ENCODE measurements at regions not wholly inside any gene's neighbourhood (a gene's known extent, or its start where the extent isn't known, plus 50 kb on each side); places are given as distances from the start of the nearest gene placed in this dataset.

- Mint-ChIP-seq H3K4me3 (ENCODE audit: unreplicated experiment) (no peak overlapping the region), H3K36me3 (ENCODE audit: unreplicated experiment) (peaks cover 14% of the 10 kb centered on the region), H3K4me1 (ENCODE audit: low read depth, unreplicated experiment) (no peaks in the 10 kb centered on the region), H3K9me3 (ENCODE audit: unreplicated experiment) (peaks cover 2% of the 10 kb centered on the region), H3K27ac (ENCODE audit: unreplicated experiment) (no peak overlapping the region), H3K27me3 (ENCODE audit: unreplicated experiment) (no peaks in the 10 kb centered on the region)
- DNase-seq = no peak
- TF ChIP-seq CTCF (IDR thresholded peaks at IDR 0.05; ENCODE audit: partially characterized antibody, unreplicated experiment) = no peak
These were observed 492.5 kb downstream of the ETV1 start for GRCh38 chr7:13496976-13497375.

- DNase-seq = no peak
These were observed 480.9 kb downstream of the ETV1 start for GRCh38 chr7:13508586-13508985.

GRCh38 chr7:13518738-13519137 lies 470.7 kb downstream of the ETV1 start:
- H3K36me3 Mint-ChIP-seq (ENCODE audit: unreplicated experiment) = no peaks in the 10 kb centered on the region

More at GRCh38 chr7:13508586-13508985, 480.9 kb downstream of the ETV1 start:
- Mint-ChIP-seq H3K4me1 (ENCODE audit: low read depth, unreplicated experiment) (peaks cover 16% of the 10 kb centered on the region), H3K27me3 (ENCODE audit: unreplicated experiment) (no peaks in the 10 kb centered on the region), H3K27ac (ENCODE audit: unreplicated experiment) (no peak overlapping the region), H3K36me3 (ENCODE audit: unreplicated experiment) (peaks cover 19% of the 10 kb centered on the region), H3K9me3 (ENCODE audit: unreplicated experiment) (peaks cover 7% of the 10 kb centered on the region), H3K4me3 (ENCODE audit: unreplicated experiment) (no peak overlapping the region)
- no peak for TF ChIP-seq CTCF (IDR thresholded peaks at IDR 0.05; ENCODE audit: partially characterized antibody, unreplicated experiment)

GRCh38 chr7:13524076-13524475 lies 465.4 kb downstream of the ETV1 start:
- no peaks in the 10 kb centered on the region for H3K9me3 Mint-ChIP-seq (ENCODE audit: unreplicated experiment)
- no peak for TF ChIP-seq CTCF (IDR thresholded peaks at IDR 0.05; ENCODE audit: partially characterized antibody, unreplicated experiment)

More at GRCh38 chr7:13518738-13519137, 470.7 kb downstream of the ETV1 start:
- no peak overlapping the region for H3K27ac Mint-ChIP-seq (ENCODE audit: unreplicated experiment)
- H3K4me1 Mint-ChIP-seq (ENCODE audit: low read depth, unreplicated experiment) = peaks cover 3% of the 10 kb centered on the region
- no peak for TF ChIP-seq CTCF (IDR thresholded peaks at IDR 0.05; ENCODE audit: partially characterized antibody, unreplicated experiment)
- H3K27me3 Mint-ChIP-seq (ENCODE audit: unreplicated experiment) = no peaks in the 10 kb centered on the region
- DNase-seq = no peak
- H3K9me3 Mint-ChIP-seq (ENCODE audit: unreplicated experiment) = no peaks in the 10 kb centered on the region
- no peak overlapping the region for H3K4me3 Mint-ChIP-seq (ENCODE audit: unreplicated experiment)

GRCh38 chr7:13532028-13532753 lies 457.3 kb downstream of the ETV1 start:
- Mint-ChIP-seq H3K4me1 (ENCODE audit: low read depth, unreplicated experiment) (peaks cover 12% of the 10 kb centered on the region), H3K27me3 (ENCODE audit: unreplicated experiment) (no peaks in the 10 kb centered on the region), H3K4me3 (ENCODE audit: unreplicated experiment) (no peak overlapping the region), H3K27ac (ENCODE audit: unreplicated experiment) (no peak overlapping the region), H3K36me3 (ENCODE audit: unreplicated experiment) (no peaks in the 10 kb centered on the region), H3K9me3 (ENCODE audit: unreplicated experiment) (no peaks in the 10 kb centered on the region)
- no peak for DNase-seq
- TF ChIP-seq CTCF (IDR thresholded peaks at IDR 0.05; ENCODE audit: partially characterized antibody, unreplicated experiment) = no peak

More at GRCh38 chr7:13524076-13524475, 465.4 kb downstream of the ETV1 start:
- H3K27me3 Mint-ChIP-seq (ENCODE audit: unreplicated experiment) = no peaks in the 10 kb centered on the region
- H3K4me3 Mint-ChIP-seq (ENCODE audit: unreplicated experiment) = no peak overlapping the region
- H3K4me1 Mint-ChIP-seq (ENCODE audit: low read depth, unreplicated experiment) = peaks cover 24% of the 10 kb centered on the region
- H3K36me3 Mint-ChIP-seq (ENCODE audit: unreplicated experiment) = no peaks in the 10 kb centered on the region
- no peak overlapping the region for H3K27ac Mint-ChIP-seq (ENCODE audit: unreplicated experiment)
- no peak for DNase-seq
